ENCODE measurements at regions not wholly inside any gene's neighbourhood (a gene's known extent, or its start where the extent isn't known, plus 50 kb on each side); places are given as distances from the start of the nearest gene placed in this dataset.

GRCh38 chr4:18882468-18882867, 860.9 kb upstream of the LCORL start:
- DNase-seq = peak in 2 of 3 donors; percentile 17 to 49

DNA sequence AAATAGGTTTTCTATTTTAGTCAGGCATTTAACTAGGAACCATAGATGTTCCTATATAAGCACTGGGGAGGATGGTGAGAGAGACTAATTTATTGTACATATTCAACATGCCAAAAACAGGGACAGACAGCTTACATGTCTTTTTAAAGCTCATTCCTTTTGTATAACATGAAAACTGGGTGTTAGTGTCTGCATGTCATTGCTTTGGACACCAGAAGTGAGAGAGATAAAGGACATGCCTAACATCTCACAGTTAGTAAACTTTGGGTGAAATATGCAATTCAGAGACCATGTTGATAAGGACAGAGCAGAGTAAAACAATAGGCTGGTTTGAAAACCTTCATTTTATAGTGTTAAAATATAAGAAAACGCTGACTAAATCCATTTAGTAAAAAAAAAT, 860.0 kb upstream of the LCORL start:
- DNase-seq = peak in 1 of 3 donors; percentile 11

DNA sequence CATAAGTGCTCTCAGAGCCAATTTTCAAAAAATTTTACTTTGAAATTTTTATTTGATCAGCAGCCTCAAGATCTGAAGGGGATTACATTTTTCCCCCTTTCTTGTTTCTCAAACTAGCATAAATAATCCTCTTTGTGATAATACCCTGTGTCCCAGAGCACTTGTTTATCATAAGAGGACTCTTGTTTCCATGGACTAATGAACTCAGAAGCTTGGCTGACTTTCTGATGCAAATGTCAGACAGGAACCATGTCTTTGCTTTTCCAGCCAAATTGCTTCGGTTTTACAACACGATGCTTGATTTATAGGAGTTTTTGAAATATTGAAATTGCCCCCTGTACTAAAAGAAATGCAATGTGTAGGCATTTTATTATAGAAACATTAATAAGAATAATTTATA, 859.3 kb upstream of the LCORL start:
- DNase-seq = peak in 1 of 3 donors; percentile 35

- DNase-seq = no peak
These were observed 857.0 kb upstream of the LCORL start for GRCh38 chr4:18878561-18878960.

- peak; percentile 14 to 36 (median 15) for DNase-seq
These were observed 847.6 kb upstream of the LCORL start for GRCh38 chr4:18869166-18869565.

GRCh38 chr4:18860836-18861530, 839.4 kb upstream of the LCORL start:
- DNase-seq = no peak

GRCh38 chr4:18859468-18859867, 837.9 kb upstream of the LCORL start:
- DNase-seq = no peak

DNA sequence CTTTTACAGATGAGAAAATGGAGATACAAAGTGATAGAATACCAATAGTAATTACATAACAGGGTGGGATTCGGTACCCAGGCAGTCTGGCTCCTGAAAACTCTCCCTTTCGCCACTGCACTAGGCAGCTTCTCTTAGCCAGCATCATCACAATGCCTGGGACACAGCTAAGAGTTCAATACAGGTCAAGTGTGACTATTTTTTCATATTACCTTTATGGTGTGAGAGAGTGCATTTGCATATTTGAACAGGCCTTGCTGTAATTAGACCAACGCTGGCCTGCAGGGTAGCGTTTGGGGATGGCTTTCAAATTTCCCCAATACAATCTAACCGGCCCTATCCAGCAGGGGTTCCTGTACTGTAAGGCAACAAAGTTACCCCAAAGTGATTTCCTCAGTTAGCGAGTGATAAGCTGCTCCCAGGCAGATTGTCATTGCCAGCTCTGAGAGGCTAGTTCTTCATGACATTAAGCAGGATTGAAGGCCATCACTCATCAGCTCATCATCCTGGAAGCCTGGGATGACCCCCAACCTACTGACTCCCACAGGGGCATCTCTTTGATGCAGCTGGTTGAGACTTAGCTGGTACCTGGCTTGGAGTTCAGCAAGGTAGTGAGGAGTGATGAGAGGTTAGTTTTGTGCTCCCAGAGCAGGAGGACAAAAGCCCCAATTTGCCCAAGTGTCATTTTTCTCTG, 836.8 kb upstream of the LCORL start:
- DNase-seq = no peak

- no peak for DNase-seq
These were observed 829.3 kb upstream of the LCORL start for GRCh38 chr4:18850867-18851266.

GRCh38 chr4:18847249-18847890, 825.8 kb upstream of the LCORL start:
- peak in 1 of 3 donors; percentile 32 for DNase-seq

DNA sequence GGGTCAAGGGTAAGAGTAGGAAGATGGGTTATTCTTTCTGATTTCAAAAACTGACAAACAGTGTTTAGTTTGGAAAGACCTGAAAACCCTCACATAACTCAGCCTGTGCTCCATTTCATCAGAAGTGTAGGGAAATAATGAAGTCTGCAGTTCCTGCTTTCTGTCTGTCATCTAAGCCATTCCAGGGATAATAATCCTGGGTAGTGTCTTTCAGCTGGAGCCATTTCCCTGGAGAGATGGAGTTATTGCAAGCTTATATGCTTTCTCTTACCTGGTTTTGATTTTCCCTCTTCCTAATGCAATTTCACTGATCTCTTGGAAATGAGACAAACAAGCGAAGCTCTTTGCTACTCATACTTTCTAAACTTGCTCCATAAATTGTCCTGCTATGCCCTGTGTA, 824.8 kb upstream of the LCORL start:
- DNase-seq = no peak

DNA sequence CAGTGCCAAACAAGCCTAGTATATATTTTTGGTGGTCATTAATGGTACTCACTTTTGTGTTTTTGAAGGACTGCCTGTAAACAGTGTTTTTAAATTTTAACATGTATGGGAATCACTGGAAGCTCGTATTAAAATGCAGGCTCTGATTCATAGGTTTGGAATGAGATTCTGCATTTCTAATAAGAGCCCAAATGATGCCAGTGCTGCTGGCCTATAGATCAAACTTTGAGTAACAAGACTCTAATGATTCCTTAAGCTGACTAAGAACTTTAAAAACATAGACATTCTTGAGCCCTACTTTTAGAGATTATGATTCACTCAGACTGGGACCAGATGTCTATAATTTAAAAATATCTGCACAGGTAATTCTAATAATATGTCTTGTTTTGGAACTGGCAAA, 823.2 kb upstream of the LCORL start:
- DNase-seq = no peak

DNA sequence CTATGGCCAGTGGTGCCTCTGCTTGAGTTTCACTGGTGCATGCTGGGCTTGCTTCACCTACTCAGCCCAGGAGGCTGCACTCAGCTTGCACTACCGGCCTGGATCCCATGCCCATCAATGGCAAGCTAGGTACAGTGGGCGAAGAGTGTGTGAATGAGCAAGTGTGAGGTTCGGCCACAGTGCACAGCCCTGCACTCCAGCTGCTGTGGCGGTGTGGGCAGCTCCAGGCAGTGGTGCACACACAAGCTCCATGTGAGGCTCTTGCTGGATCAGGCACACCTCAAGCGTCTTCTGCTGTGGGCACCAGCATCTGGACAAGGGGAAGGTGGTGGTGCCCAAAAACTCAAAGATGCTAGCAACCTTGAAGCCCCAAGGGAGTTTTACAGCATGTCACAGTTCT, 820.9 kb upstream of the LCORL start:
- DNase-seq = no peak

- no peak for DNase-seq
These were observed 818.9 kb upstream of the LCORL start for GRCh38 chr4:18840481-18840880.

DNA sequence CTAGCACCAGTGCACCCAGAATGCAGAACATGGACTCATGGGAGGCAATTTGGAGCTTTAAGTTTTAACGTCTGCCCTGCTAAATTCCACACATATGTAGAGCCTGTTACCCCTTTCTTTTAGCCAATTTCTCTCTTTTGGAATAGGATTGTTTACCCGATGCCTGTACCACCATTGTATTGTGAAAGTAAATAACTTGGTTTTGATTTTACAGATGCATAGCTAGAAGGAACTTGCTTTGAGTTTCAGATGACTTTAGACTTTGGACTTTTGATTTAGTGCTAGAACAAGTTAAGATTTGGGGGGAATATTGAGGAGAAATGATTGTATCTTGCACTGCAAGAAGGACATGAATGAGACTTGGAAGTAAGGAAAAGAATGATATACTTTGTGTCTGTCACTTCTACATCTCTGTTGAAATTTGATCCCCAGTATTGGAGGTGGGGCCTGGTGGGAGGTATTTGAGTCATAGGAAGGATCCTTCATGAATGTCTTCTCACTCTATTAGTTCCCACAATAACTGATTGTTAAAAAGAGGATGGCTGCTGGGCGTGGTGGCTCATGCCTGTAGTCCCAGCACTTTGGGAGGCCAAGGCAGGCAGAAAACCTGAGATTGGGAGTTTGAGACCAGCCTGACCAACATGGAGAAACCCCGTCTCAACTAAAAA, 794.8 kb upstream of the LCORL start:
- no peak for DNase-seq

DNA sequence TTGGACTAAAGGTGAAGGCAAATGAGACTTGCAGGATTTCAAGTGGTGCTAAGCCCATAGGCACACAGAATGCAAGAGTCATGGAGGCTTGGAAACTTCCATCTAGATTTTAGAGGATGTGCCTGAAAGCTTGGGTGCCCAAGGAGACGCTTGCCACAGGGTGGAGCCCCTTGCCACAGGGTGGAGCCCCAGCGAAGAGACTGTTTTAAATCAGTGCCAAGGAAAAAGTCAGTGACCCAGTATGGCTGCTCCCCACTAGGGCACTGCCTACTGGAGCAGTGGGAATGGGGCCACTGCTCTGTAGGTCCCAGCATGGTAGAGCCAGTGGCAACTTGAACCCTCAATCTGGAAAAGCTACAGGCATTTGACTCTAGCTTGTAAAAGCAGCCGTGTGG, 794.2 kb upstream of the LCORL start:
- no peak for DNase-seq

DNA sequence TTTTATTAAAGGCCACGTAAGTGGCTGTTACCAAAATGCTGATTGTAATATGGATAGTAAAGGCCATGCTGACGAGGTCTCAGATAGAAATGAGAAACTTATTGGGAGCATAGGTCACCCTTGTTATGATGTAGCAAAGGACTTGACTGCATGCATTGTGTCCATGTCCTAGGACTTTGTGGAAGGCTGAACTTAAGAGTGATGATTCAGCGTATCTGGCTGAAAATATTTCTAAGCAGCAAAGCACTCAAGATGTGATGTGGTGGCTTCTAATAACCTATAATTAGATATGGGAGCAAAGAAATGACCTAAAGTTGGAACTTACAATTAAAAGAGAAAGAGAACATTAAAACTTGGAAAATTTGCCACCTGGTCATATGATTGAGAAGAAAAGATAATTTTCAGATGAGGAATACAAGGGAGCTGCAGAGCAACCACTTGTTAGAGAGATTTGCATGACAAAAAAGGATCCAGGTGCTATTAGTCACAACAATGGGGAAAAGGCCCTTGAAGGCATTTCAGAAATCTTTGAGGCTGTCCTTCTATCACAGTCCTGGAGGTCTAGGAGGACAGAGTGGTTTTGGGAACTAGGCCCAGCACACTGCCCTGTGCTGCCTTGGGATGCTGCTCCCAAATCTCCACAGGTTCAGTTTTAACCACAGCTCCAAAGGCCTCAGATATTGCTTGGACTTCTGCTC, 793.7 kb upstream of the LCORL start:
- no peak for DNase-seq

- DNase-seq = no peak
These were observed 792.2 kb upstream of the LCORL start for GRCh38 chr4:18813771-18814170.

DNA sequence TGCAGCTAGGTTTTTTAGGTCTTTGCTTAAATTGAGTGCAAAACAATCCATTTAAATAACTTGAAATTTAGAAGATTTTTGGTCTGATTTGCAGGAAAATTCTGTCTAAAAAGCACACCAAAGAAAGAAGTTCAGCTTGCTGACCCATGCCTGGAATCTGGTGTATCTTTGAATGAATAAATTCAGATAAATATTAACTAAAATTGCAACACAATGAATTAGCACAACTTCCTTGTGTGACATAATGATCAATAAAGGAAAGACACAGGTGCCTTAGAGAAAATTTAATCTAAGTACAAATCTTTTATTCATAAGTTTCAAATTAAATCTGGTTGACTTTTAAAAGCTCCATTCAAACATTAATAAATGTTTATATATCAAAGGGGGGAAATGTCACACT, 791.5 kb upstream of the LCORL start:
- DNase-seq = no peak

- peak; percentile 15 to 69 (median 34) for DNase-seq
These were observed 782.2 kb upstream of the LCORL start for GRCh38 chr4:18803781-18804180.

- no peak for DNase-seq
These were observed 776.6 kb upstream of the LCORL start for GRCh38 chr4:18798123-18798522.

DNA sequence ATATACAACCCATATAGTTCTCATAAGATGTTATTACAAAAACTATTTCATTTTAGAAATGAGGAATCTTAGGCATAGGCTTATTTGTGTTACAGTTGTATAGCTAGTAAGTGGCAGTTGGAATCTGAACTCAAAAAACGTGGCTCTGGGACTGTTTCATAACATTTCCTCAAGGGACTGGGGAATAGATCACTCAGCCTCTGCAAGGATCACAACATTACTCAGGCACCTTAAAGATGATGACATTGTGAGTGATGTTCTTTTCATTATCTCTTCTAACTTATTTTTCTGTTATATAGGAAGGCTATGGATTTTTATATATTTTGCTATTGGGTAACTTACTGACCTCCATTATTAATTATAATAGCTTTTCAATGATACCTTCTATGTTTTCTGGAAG, 774.2 kb upstream of the LCORL start:
- no peak for DNase-seq
